Body of pancreas (tissue), 4 donors: ENCODE measurements at regions not wholly inside any gene's neighbourhood (a gene's known extent, or its start where the extent isn't known, plus 50 kb on each side); places are given as distances from the start of the nearest gene placed in this dataset.

Experiments used
- ATAC-seq: fragments of 150-250 bp; one replicate; pipeline ENCODE4 v1.9.1; 2016
- DNase-seq, 4 donors: peaks; one replicate each; pipeline ENCODE4 v3.0.0-alpha.2; 2019
- H3K27ac ChIP-seq, 4 donors: fragments of 200-600 bp; sonication (generic); 1 replicate in 3 of 4; 2 replicates in 1 of 4; pipeline versions ENCODE4 v1.5.1 to v1.6.1; 2016 to 2019; ENCODE audit warnings: mild to moderate bottlenecking in 1 of 4, mixed read lengths in 1 of 4, moderate library complexity in 1 of 4
- H3K27me3 ChIP-seq, 2 donors: fragments of 200-600 bp; sonication (generic); one replicate each; pipeline ENCODE4 v1.6.0; 2016; ENCODE audit warnings: mild to moderate bottlenecking in 1 of 2
- H3K36me3 ChIP-seq, 2 donors: fragments of 200-600 bp; sonication (generic); replicated peaks in 1 of 2; 2 replicates each; pipeline ENCODE4 v1.5.1; 2016; ENCODE audit warnings: low read depth in 2 of 2; ENCODE audit not compliant: insufficient read depth in 1 of 2
- H3K4me1 ChIP-seq: fragments of 200-600 bp; sonication (generic); one replicate; pipeline ENCODE4 v1.6.0; 2016
- H3K4me3 ChIP-seq, 2 donors: fragments of 200-600 bp; sonication (generic); 1 replicate in 1 of 2; 2 replicates in 1 of 2; pipeline ENCODE4 v1.5.1; 2016 to 2019
- H3K9me3 ChIP-seq, 3 donors: fragments of 200-600 bp; sonication (generic); 1 replicate in 2 of 3; 2 replicates in 1 of 3; pipeline ENCODE4 v1.5.1; 2016
- CTCF ChIP-seq, 7 experiments: fragments of 450-650 bp in 4 of 7; fragments of 200-600 bp in 3 of 7; sonication (generic) in 3 of 7; IDR thresholded peaks; one replicate each; pipeline ENCODE4 v1.5.1; 2016 to 2019; ENCODE audit warnings: antibody characterized with exemption in 7 of 7
- POLR2A ChIP-seq, 3 donors: fragments of 450-650 bp; IDR thresholded peaks; one replicate each; pipeline ENCODE4 v1.6.1; 2016; ENCODE audit warnings: antibody characterized with exemption in 3 of 3, mild to moderate bottlenecking in 2 of 3
- WGBS, 2 donors: methylation state at CpG; one replicate each; pipeline ENCODE4 v1.1.5; 2017; 5-methylcytosine and 5-hydroxymethylcytosine counted together
- intact Hi-C: fragments of 100-400 bp; cut with DNase I; formaldehyde crosslinking; loops from one replicate; pipeline ENCODE4 v1.15.1; 2023

- H3K27ac ChIP-seq, result no peak overlapping the region
- 76 to 83% methylated on average over 8 of the region's 8 CpGs for WGBS, 2 donors
- intact Hi-C loops, result no loop called here
- no peak for ATAC-seq
- no peak for TF ChIP-seq POLR2A (IDR thresholded peaks at IDR 0.05)
- TF ChIP-seq CTCF (IDR thresholded peaks at IDR 0.05), result no peak
- H3K4me1 ChIP-seq, result no peaks in the 10 kb centered on the region
- DNase-seq, result no peak
- no peaks in the 10 kb centered on the region for H3K27me3 ChIP-seq
- H3K36me3 ChIP-seq, result no peaks in the 10 kb centered on the region
- no peak overlapping the region for H3K4me3 ChIP-seq
- H3K9me3 ChIP-seq, result no peaks in the 10 kb centered on the region
These were observed 185.1 kb downstream of the FOXD2 start for GRCh38 chr1:47622776-47623556.

GRCh38 chr1:47623557-47623940 lies 185.7 kb downstream of the FOXD2 start:
- no peaks in the 10 kb centered on the region for H3K4me1 ChIP-seq
- ATAC-seq, result no peak
- H3K27ac ChIP-seq, result no peak overlapping the region
- WGBS, 2 donors, result 92 to 100% methylated on average over 1 to 5 of the region's 5 CpGs
- H3K36me3 ChIP-seq, result no peaks in the 10 kb centered on the region
- H3K4me3 ChIP-seq, result no peak overlapping the region
- no peaks in the 10 kb centered on the region for H3K27me3 ChIP-seq
- no peaks in the 10 kb centered on the region for H3K9me3 ChIP-seq
- no peak for DNase-seq
- TF ChIP-seq POLR2A (IDR thresholded peaks at IDR 0.05) (no peak), CTCF (IDR thresholded peaks at IDR 0.05) (no peak)
- intact Hi-C loops, result no loop called here

- intact Hi-C loops, result no loop called here
- ATAC-seq, result no peak
- TF ChIP-seq POLR2A (IDR thresholded peaks at IDR 0.05) (no peak), CTCF (IDR thresholded peaks at IDR 0.05) (peak in 5 of 7 experiments; percentile 40 to 89 (median 60))
- H3K27me3 ChIP-seq, result no peaks in the 10 kb centered on the region
- no peaks in the 10 kb centered on the region for H3K4me1 ChIP-seq
- DNase-seq, result peak; percentile 29 to 57 (median 44)
- H3K9me3 ChIP-seq, result no peaks in the 10 kb centered on the region
- 33 to 49% methylated on average over 4 of the region's 4 CpGs for WGBS, 2 donors
- H3K4me3 ChIP-seq, result no peak overlapping the region
- no peaks in the 10 kb centered on the region for H3K36me3 ChIP-seq
- H3K27ac ChIP-seq, result no peak overlapping the region
These were observed 186.7 kb downstream of the FOXD2 start for GRCh38 chr1:47624531-47624930.

GRCh38 chr1:47627016-47627415 lies 189.2 kb downstream of the FOXD2 start:
- WGBS, 2 donors, result 92% methylated on average over 2 of the region's 2 CpGs
- DNase-seq, result no peak

More at GRCh38 chr1:47627016-47627415, 189.2 kb downstream of the FOXD2 start:
- H3K36me3 ChIP-seq, result no peaks in the 10 kb centered on the region
- no peak overlapping the region for H3K27ac ChIP-seq
- no peak for ATAC-seq
- no peaks in the 10 kb centered on the region for H3K9me3 ChIP-seq
- no peaks in the 10 kb centered on the region for H3K27me3 ChIP-seq
- H3K4me1 ChIP-seq, result no peaks in the 10 kb centered on the region
- H3K4me3 ChIP-seq, result no peak overlapping the region
- TF ChIP-seq POLR2A (IDR thresholded peaks at IDR 0.05) (no peak), CTCF (IDR thresholded peaks at IDR 0.05) (no peak)
- intact Hi-C loops, result no loop called here
